HG03064 (cell line): ENCODE measurements at regions not wholly inside any gene's neighbourhood (a gene's known extent, or its start where the extent isn't known, plus 50 kb on each side); places are given as distances from the start of the nearest gene placed in this dataset.

Source experiments
- ATAC-seq: cut with Tn5 transposase; IDR thresholded peaks from one replicate; pipeline ENCODE4 v1.9.1; 2021; ENCODE audit warnings: low read depth; ENCODE audit not compliant: unreplicated experiment

DNA sequence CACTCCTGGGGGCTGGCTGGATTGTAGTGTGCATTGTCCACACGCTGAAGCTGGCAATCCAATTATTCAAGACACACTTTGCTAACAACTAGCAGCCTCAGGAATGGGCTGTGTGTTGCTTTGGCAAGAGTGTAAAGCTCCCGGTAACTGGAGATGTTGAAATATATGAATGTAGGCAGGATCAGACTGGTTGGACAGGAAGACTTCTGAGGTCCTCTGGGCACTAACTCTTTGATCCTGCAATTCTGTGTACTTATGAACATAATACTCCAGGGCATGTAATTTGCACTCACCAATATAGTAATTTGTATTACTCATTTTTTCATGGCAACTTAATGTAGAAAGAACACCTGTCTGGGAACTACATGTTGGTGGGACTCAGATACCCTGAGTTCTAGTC, 106.7 kb upstream of the SLC28A3 start:
- no peak for ATAC-seq

DNA sequence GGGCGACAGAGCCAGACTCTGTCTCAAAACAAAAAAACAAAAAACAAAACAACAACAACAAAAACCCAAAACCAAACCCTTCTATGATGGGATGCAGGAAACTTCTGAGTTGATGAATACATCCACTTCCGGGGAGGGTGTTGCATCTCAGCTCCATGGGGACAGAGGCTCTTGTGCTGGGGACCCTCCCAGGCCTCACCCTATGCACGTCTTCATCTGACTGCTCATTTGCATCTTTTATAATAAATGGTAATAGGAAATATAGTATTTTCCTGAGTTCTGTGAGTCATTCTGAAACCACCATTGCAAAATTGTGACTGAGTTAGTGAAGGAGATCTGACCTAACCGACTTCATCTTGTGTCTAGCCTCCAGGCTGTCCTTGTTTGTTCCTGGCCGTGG, 109.5 kb upstream of the SLC28A3 start:
- ATAC-seq, result no peak

DNA sequence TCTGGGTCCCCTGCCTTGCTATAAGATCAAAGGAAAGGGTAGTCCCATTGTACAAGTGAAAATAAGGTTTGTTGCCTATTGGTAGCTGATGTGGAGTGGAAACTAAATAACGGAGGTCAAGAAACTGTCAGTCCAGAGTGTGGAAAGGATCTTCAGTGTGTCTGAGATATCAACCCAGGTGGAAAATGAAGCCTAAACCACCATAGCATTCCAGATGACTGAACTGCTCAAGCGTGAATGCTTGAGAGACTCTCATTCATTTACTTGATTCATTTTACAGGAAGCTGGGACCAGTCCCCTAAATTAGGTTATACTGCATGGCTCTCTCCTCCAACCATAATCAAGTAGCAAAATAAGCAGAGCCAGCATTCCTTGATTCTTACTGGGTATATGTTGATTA, 116.0 kb upstream of the SLC28A3 start:
- no peak for ATAC-seq

DNA sequence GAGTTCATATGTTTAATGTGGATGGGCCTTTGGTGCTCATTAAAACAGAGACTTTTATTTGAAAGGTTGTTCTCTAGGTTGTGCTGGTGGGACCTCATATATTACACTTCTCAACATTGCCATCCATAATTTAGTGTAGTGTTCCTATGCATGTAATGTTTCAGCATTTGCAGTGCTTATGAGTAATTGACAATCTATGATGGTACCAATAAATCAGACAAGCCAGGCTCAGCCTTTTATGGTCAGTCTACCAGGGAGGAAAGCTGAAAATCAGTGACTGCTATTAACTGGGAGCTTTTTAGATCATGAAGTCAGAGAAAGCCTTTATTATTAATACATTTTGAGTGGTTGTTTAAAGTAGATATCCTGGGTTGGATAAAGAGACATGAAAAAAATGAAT, 120.1 kb upstream of the SLC28A3 start:
- ATAC-seq, result no peak

DNA sequence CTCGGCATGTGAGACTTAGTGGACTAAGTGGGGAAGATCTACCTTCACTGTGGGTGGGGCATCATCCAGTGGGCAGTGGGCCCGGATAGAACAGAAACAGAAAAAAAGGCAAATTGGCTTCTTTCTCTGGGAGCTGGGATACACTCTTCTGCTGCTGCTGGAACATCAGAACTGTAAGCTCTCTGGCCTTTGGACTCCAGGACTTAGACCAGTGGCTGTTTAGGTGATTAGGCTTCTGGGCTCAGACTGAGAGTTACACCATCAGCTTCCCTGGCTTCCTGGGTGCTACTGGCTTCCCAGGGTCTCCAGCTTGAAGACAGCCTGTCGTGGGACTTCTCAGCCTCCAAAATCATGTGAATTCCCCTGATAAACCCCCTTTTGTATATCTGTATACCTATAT, 122.7 kb upstream of the SLC28A3 start:
- no peak for ATAC-seq

DNA sequence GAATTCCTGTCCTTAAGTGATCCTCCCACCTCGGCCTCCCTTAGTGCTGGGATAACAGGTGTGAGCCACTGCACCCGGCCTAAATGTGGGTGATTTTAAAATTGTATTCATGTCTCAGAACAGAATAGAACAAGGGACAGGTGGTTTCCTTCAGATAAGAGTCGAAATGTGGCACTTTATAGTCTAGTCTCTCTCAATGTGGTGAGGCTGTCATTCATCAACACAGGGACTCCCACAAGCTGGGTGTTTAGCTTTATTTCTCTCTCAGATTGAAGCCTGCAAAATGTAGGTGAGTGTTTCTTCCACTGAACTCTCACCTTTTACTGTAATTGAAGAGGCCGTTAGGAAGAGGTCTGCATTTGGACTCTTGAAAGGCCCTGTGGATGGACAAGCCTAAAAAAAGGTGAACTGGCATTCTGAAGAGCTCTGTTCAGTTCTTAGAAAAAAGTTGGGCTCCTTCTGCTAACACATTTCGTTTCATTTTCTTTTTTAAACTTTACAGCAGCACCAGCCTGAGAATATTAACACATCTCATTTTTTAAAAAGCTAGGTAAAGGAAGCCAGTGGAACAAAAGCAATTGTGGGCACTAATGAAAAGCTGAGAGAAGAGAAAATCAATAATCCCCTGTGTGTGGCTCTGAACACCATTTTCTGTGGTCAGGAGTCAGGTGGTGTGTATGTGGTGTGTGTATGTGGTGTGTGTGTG, 126.2 kb upstream of the SLC28A3 start:
- ATAC-seq, result no peak

DNA sequence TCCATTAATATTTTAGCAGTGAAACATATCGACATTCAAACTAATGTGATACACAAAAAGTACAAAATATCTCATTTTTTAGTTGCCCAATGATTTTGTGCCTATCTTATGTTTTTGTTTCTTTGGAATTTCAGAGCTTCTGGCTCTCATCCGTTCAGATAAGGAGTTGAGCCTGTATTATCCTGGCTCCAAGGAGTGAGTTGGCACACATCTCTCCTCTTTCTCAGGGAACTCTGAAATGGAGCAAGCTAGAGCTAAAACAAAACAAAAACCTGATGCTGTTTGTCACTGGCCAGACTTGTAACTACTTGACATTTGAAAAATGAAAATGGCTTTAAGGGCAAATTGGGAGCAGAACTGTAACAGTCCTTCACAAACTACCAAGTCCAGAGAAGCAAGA, 131.3 kb upstream of the SLC28A3 start:
- no peak for ATAC-seq

DNA sequence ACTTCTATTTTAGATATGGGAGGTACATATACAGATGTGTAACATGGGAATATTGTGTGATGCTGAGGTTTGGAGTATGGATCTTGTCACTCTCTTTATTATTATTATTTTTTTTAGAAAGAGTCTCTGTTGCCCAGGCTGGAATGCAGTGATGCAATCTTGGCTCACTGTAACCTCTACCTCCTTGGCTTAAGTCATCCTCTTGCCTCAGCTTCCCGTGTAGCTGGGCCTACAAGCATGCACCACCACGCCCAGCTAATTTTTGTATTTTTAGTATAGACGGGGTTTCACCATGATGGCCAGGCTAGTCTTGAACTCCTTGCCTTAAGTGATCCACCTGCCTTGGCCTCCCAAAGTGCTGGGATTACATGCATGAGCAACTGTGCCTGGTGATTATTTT, 138.4 kb upstream of the SLC28A3 start:
- ATAC-seq, result no peak

DNA sequence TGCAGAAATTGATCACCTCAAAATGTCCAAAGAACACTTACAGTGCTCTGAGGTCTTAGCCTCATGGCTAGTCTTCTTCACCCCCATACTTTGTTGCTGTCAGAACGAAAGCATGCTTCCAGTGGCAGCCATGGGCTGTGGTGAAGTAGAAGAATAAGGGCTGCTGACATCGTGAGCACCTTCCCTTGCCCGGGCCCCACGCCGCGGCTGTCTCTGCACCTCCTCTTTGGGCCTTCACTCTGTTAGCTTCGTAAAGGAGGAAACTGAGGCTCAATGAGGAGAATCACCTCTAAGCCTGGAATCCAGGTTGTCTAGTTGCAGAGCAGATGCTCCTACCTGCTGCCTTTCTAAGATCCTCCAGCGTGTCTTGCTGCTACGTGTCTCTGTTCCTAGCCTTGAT, 139.5 kb upstream of the SLC28A3 start:
- no peak for ATAC-seq

DNA sequence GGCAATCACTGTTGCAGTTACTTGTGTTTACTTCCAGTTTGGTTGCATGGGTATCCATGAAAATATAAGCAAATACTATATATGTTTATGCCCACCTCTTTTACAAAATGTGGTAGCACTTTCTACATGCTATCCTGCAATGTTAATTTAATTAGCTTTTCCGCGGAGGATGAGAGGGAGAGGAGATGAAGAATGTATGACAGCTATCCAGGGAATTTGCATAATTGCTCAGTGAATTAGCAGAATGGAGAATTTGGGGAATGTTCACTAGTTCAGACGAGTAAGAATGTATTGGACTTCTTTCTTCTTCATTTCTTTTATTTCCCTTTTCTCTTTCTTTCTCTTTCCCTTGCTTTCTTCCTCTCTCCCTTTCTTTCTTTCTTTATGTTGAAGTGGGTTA, 140.7 kb upstream of the SLC28A3 start:
- ATAC-seq, result no peak

DNA sequence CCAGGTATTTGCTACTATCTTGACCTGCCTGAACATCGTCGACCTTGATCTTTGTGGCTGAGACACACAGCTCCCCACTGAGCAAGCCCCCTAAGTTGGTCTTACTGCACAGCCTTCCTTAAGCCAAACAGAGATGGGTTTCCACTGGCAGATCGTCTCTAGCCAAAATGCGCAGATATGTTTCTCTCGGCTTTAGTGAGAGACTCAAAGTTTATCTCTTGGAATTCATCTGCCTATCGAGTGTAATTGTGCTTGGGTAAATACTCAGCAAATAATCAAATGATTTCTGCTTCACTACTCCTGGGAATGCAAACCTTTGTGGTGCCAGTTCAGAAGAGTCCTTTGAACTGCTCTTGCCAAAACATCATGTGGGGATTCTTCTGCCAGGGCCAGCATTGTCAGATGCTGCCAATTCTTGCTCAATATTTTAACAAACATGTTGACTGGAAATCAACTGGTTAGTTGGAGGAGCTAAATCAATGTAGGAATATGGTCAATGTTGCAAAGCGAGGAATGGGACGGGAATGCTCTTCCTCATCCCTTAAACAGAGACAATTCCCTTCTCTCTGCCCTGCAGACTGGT, 141.2 kb upstream of the SLC28A3 start:
- no peak for ATAC-seq

DNA sequence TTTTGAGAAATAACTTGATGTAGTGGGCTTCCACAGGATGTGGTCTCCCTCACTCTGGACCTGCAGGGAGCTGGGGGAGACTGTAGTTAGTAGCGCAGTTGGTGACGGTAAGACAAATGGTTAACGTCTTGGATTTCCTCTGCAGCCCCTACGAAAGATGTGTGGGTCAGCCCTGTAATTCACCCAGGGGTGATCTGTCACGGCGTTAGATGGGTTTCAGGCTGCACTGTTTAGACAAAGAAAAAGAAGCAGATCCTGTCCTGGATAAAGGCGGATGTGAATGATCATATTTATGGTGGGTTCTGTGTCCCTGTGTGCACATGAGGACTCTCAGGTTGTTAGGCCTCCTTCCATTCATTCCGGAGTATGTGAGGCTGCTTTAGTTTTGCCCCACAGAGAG, 142.0 kb upstream of the SLC28A3 start:
- ATAC-seq, result no peak

DNA sequence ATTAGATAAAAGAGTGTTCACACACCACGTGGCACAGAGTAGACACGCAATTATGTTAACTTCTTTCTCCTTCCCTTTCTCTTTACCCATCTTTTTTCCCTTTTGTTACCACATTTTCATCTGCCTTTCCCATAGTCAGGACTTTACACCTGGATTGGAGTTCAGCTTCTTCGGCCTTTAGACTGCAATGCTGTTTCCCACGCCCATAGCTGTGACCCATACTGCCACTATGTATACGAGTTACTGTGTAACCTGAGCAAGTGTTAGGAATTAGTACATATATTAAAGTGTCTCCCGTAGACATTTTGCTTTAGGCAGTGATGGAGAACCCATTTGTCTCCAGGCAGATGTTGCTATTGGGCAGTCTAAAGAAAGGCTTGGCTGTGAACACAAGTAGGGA, 143.6 kb upstream of the SLC28A3 start:
- ATAC-seq, result no peak

DNA sequence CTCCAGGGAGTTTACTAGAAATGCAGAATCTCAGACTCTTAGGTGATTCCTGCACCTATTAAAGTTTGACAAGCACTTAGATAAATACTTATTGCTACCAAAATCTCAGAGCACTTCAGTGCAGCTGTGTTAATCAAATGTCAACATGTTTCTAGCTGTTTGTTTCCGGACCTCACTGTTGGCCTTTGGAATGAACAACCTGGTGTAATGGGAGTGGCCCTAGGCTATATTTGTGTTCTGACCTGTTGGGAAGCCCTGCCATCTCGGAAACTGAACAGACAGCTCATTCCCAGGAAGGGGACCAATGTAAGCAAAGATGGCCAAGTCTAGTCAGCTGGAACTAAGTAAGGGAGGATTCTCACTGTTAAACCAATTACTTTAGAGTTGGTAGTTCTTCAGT, 145.0 kb upstream of the SLC28A3 start:
- no peak for ATAC-seq

DNA sequence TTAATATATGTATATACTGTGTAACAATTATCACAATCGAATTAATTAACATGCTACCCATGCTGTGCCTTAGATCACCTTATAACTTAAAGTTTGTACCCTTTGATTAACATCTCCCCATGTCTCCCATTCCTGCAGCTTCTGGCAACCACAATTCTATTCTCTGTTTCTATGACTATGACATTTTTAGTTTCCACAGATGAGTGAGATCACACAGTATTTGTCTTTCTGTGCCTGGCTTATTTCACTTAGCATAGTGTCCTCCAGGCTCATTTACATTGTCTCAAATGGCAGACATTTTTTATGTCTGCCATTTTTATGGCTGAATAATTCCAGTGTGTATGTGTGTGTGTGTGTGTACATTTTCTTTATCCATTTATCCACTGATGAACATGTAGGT, 146.1 kb upstream of the SLC28A3 start:
- no peak for ATAC-seq

DNA sequence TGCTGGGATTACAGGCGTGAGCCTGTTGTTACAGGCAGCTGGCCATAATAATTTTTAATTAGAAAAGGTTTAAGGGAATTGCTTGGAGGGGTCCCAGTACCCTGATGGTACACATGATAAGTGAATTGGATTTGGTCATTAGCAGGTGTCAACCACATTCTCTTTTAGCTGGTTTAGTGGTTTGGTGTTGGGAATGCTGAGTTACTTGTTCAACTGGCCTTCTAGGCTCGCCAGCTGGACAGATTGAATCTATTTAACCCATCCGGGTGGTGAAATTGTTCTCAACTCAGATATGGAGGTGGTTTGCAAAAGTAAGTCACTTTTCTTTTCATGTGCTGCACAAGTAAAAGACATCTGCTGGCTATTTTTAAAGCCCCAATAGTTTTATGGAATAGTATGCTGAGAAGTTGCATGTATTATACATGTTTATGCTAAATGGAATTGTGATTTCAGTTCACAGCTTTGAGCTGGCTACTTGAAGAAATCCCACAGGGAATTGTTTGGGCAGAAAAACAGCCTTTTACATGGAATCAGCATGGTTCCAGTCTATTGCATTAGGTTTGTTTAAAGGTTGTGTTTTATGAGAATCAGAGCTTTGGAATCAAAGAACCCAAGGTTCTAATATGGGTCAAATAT, 149.8 kb upstream of the SLC28A3 start:
- ATAC-seq, result no peak

DNA sequence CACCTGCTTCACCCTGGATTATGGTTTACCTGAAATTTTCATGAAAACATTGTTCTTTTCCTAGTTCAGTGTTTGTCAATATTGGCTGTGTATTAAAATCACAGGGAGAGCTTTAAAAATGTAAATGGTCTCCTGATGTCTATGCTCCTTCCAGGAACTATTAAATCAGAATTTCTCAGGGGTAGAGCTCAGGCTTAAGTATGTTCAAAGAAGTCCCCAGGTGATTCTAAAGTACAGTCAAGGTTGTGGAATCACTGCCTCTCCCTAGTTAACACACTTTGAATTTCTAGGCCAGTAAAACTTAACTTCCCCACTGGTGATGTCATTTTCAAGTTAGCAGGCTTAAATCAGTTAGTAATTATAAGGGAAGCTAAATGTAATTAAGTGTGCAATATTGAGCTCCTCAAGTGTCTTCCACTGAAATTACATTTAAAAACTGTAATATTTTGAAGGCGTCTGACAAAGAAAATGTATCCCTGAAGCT, 150.3 kb upstream of the SLC28A3 start:
- ATAC-seq, result no peak

DNA sequence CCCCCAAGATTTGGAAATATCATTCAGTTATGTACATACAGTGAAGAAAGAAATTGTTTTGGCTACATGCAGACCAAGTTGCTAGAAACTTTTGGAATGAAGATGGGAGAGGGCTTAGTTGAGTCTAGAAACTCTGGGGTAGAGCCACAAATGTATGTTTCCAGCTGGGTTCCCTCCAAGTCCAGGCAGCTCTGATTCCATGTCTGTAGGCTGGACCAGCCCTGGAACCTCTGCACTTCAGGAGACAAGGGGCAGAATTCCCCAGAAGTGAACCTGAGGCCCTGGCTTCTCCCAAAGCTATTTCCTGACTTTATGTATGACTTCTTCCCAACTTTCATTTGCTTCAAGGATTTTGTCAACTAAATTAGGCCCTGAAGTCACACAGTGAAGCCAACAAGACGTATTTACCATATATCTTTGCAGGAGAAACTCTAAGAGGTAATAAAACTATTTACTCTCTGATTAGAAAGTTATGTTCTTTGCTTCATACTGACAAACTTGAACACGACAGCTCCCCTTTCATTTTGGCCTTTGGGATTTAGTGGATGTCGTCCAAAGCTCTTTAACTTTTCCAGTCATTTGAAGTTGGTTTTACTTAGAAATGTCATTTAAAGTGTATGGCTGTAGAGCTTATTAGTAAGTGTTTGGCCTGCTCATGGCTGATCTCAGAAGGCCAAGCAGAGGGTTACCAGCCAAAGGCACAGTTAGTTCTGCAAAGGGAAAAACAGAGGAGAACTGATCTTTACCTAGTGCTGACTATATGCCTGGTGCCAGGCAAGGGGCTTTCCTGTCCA, 152.0 kb upstream of the SLC28A3 start:
- ATAC-seq, result no peak

DNA sequence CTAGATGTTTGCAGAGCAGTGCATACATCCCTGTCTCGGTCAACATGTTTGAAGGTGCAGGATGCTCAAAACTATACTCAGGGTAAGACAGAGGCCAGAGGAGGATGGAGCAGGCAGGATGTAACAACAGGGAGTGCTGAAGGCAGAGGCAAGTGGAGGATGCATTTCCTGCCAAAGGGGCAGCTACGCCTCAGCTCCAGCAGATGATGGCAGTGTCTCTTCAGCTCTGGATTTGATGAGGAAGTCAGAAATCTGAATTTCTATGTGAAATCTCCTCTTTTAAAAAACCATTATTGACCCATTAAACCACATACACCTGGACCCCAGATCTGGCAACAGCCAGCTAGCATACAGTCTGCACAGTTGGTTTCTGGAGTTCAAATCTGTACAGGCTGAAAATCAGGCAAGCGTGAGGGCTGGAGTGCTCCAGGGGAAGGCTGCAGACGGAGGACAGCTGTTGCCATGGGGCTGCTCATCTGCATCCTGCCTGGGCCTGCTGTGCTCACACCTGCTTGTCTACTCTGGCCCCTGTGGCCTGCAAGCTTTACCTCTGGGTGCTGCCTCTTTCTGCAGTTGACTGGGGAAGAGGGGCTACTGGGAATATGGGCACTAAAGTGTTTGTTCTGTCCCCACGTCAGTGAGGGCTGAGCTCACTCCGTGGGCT, 152.9 kb upstream of the SLC28A3 start:
- ATAC-seq, result no peak

DNA sequence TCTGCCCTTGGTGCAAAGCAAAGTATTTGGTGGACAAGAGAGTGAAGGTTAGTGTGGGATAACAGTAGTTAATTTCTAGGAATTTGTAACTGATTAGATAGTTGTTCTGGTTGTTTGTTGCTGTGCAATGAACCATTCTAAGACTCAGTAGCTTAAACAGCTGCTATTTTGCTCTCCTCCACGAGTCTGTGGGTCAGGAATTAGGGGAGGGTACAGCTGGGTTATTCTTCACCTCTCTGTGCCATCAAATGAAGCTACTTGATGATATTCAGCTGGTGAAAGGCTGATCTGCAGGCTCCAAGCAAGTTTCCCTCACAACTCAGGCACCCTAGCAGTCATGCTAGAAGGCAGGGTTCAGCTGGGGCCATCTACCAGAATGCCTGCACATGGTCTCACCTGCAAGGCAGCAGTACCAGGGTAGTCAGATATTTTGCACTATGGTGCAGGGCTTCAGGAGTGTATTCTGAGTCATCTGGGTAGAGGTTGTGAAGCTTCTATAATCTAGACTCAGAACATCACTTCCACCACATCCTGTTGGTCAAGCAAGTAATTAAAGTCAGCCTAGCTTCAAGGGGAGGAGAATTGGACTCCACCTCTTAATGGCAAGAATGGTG, 159.5 kb upstream of the SLC28A3 start:
- ATAC-seq, result peak; percentile 93
